Small intestine (tissue), 7 donors: ENCODE measurements at regions not wholly inside any gene's neighbourhood (a gene's known extent, or its start where the extent isn't known, plus 50 kb on each side); places are given as distances from the start of the nearest gene placed in this dataset.
A peak's percentile ranks its signal among the peaks of the same experiment; 100 is the strongest.

Experiments used
- DNase-seq, 2 donors: peaks; one replicate each; pipeline versions ENCODE4 v3.0.0 to v3.0.0-alpha.2; 2013
- FAIRE-seq: peaks from 2 replicates; lab custom pipeline; 2012; peaks lifted over from hg19 to GRCh38; lab: Jason Lieb, UNC
- H3K27ac ChIP-seq, 3 donors: one replicate each; pipeline ENCODE4 v1.5.1; 2013; ENCODE audit warnings: low read length in 2 of 3, mild to moderate bottlenecking in 2 of 3, control low read depth in 1 of 3, inconsistent platforms in 1 of 3, low read depth in 1 of 3, moderate library complexity in 1 of 3
- H3K27me3 ChIP-seq, 3 donors: one replicate each; pipeline ENCODE4 v1.6.1; 2013; ENCODE audit warnings: low read length in 3 of 3, inconsistent platforms in 1 of 3; ENCODE audit not compliant: control insufficient read depth in 3 of 3, insufficient read depth in 3 of 3
- H3K36me3 ChIP-seq, 3 donors: one replicate each; pipeline ENCODE4 v1.6.1; 2013; ENCODE audit warnings: low read length in 3 of 3, inconsistent platforms in 1 of 3, low read depth in 1 of 3, mild to moderate bottlenecking in 1 of 3, moderate library complexity in 1 of 3; ENCODE audit not compliant: control insufficient read depth in 3 of 3, insufficient read depth in 2 of 3
- H3K4me1 ChIP-seq, 3 donors: one replicate each; pipeline ENCODE4 v1.6.1; 2013; ENCODE audit warnings: low read length in 2 of 3, inconsistent platforms in 1 of 3, low read depth in 1 of 3, mild to moderate bottlenecking in 1 of 3, moderate library complexity in 1 of 3; ENCODE audit not compliant: control insufficient read depth in 3 of 3, insufficient read depth in 2 of 3
- H3K4me3 ChIP-seq, 3 donors: one replicate each; pipeline ENCODE4 v1.5.1; 2013; ENCODE audit warnings: low read length in 3 of 3, control low read depth in 1 of 3, inconsistent platforms in 1 of 3, low read depth in 1 of 3, mild to moderate bottlenecking in 1 of 3, moderate library complexity in 1 of 3
- H3K9me3 ChIP-seq, 2 donors: one replicate each; pipeline ENCODE4 v1.6.1; 2013; ENCODE audit warnings: low read depth in 1 of 2, low read length in 1 of 2; ENCODE audit not compliant: control insufficient read depth in 2 of 2, insufficient read depth in 1 of 2
- WGBS, 3 donors: extraction: QIAGEN DNeasy Blood & Tissue Kit; methylation state at CpG; one replicate each; pipeline ENCODE4 v1.1.7; 2013; 5-methylcytosine and 5-hydroxymethylcytosine counted together
- donor health status: healthy with polysubstance abuse.
- donor health status: control.
- donor health status: control.
- donor health status: Bipolar disorder and iron deficiency.
- donor health status: healthy.

DNA sequence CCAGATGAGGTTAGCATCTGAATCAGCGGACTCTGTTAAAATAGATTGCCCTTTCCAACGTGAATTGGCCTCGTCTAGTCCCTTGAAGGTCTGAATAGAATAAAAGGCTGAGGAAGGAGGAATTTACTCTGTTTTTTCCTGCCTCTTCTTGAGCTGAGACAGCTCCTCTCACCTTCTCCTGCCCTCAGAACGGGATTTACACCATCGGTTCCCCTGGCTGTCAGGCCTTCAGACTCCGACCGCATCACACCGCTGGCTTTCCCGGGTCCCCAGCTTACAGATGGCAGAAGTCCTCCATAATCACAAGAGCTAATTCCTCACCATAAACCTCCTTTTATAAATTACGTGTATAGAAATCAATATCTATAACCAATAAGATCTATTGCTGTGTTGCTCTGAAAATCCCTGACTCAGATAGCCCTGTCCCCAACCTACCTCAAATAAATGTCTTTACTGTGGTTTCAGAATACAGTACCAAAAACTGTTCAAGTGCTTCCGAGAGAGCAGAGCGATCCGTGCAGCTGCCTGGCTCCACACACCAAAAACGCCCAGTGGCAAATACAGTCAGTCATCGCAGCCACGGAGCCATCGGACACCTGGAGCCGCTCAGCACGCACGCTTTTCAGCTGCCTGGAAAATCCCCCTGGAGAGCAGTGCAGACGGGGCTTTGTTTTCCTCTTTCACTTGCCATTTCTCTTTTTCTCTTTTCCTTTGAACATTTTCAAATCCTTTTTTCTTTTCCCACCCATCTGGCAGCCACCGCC lies 196.9 kb downstream of the NRP2 start:
- Histone ChIP-seq H3K4me1 (no peaks in the 10 kb centered on the region), H3K27ac (no peak overlapping the region), H3K9me3 (peaks cover 0 to 5% of the 10 kb centered on the region in 2 donors), H3K4me3 (no peak overlapping the region), H3K36me3 (no peaks in the 10 kb centered on the region), H3K27me3 (no peaks in the 10 kb centered on the region)
- FAIRE-seq = no peak
- 84 to 89% (median 85%) methylated on average over 22 of the region's 22 CpGs for WGBS, 3 donors
- DNase-seq = no peak

- peaks cover 0 to 8% of the 10 kb centered on the region in 2 donors for H3K9me3 ChIP-seq
- 86 to 87% (median 86%) methylated on average over 3 of the region's 3 CpGs for WGBS, 3 donors
- no peak overlapping the region for H3K27ac ChIP-seq
- H3K27me3 ChIP-seq = no peaks in the 10 kb centered on the region
- FAIRE-seq = no peak
- no peak for DNase-seq
- no peak overlapping the region for H3K4me3 ChIP-seq
- no peaks in the 10 kb centered on the region for H3K36me3 ChIP-seq
- no peaks in the 10 kb centered on the region for H3K4me1 ChIP-seq
Measured at GRCh38 chr2:205877496-205877895, 195.2 kb downstream of the NRP2 start.

GRCh38 chr2:205876127-205876526 lies 193.8 kb downstream of the NRP2 start:
- Histone ChIP-seq H3K4me3 (no peak overlapping the region), H3K27me3 (no peaks in the 10 kb centered on the region), H3K4me1 (no peaks in the 10 kb centered on the region), H3K27ac (no peak overlapping the region), H3K36me3 (no peaks in the 10 kb centered on the region), H3K9me3 (peaks cover 0 to 8% of the 10 kb centered on the region in 2 donors)
- FAIRE-seq = no peak
- no peak for DNase-seq

GRCh38 chr2:205872716-205873115 lies 190.4 kb downstream of the NRP2 start:
- no peak for FAIRE-seq

DNA sequence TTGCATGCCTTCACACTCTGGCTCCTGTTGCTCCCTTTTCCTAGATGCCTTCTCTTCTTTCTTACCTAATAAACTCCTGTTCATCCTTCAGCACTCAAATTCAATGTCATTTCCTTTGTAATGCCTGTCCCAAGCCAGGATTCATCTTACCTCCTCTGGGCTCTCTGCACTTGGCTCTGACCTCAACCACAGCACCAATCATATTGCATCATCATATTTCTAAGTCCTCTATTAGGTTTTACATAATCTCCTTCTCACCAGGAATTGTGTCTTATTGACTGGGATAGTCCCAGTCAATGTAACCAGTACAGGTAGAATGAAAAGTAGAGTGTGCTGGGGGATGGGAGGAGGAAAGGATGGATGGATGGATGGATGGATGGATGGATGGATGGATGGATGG lies 187.1 kb downstream of the NRP2 start:
- H3K4me3 ChIP-seq = no peak overlapping the region
- H3K4me1 ChIP-seq = no peaks in the 10 kb centered on the region
- no peaks in the 10 kb centered on the region for H3K36me3 ChIP-seq
- H3K9me3 ChIP-seq = peaks cover 0 to 6% of the 10 kb centered on the region in 2 donors
- DNase-seq (no peak), FAIRE-seq (no peak)
- no peak overlapping the region for H3K27ac ChIP-seq
- no peaks in the 10 kb centered on the region for H3K27me3 ChIP-seq

More at GRCh38 chr2:205872716-205873115, 190.4 kb downstream of the NRP2 start:
- no peaks in the 10 kb centered on the region for H3K27me3 ChIP-seq
- no peaks in the 10 kb centered on the region for H3K4me1 ChIP-seq
- H3K4me3 ChIP-seq = no peak overlapping the region
- H3K9me3 ChIP-seq = peaks cover 0 to 8% of the 10 kb centered on the region in 2 donors
- no peak overlapping the region for H3K27ac ChIP-seq
- H3K36me3 ChIP-seq = no peaks in the 10 kb centered on the region
- peak in 1 of 2 donors; percentile 21 for DNase-seq

- Histone ChIP-seq H3K9me3 (peaks cover 0 to under 1% of the 10 kb centered on the region in 2 donors), H3K36me3 (no peaks in the 10 kb centered on the region), H3K4me1 (no peaks in the 10 kb centered on the region), H3K27ac (no peak overlapping the region), H3K4me3 (no peak overlapping the region), H3K27me3 (no peaks in the 10 kb centered on the region)
- WGBS, 3 donors = 66 to 73% (median 70%) methylated on average over 8 of the region's 8 CpGs
- FAIRE-seq (no peak), DNase-seq (no peak)
Measured at GRCh38 chr2:205868773-205869333, 186.6 kb downstream of the NRP2 start.

DNA sequence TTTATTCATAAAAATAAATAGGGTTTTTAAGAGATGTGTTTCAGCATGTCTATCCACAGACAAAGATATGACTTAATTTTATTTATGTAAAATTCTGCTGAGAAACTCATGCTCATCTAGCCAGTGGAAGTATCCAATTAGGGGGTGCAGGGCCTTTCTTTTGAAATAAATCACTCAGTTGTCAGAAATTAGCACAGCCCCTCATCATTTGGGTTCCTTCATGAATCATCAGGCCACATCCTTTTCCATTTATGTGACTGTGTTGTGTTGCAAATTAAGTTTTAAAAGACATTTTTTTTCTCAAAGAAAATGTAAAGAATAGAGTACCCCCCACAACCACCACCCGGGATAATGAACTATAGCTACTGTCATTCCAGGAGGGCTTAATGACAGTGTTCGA lies 185.8 kb downstream of the NRP2 start:
- FAIRE-seq (no peak), DNase-seq (no peak)

DNA sequence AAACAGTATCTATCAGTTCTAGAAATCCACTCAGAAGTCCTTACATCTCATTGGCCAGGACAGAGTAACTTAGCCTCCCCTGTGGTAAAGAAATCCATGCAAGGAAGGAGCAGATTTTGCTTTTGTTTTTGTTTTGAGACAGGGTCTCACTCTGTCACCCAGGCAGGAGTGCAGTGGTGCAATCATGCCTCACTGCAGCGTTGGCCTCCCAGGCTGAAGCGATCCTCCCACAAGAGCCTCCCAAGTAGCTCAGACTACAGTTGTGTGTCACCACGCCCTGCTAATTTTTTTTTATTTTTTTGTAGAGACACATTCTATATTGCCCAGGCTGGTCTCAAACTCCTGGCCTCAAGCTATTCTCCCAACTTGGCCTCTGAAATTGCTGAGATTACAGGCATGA lies 185.1 kb downstream of the NRP2 start:
- Histone ChIP-seq H3K27ac (no peak overlapping the region), H3K9me3 (no peaks in the 10 kb centered on the region), H3K27me3 (no peaks in the 10 kb centered on the region), H3K4me3 (no peak overlapping the region), H3K36me3 (no peaks in the 10 kb centered on the region), H3K4me1 (no peaks in the 10 kb centered on the region)
- 89 to 91% (median 91%) methylated on average over 3 of the region's 3 CpGs for WGBS, 3 donors
- FAIRE-seq = no peak
- DNase-seq = no peak

More for the DNA sequence above, 185.8 kb downstream of the NRP2 start:
- Histone ChIP-seq H3K36me3 (no peaks in the 10 kb centered on the region), H3K9me3 (no peaks in the 10 kb centered on the region), H3K27ac (no peak overlapping the region), H3K4me1 (no peaks in the 10 kb centered on the region), H3K4me3 (no peak overlapping the region), H3K27me3 (no peaks in the 10 kb centered on the region)
- 87 to 95% (median 91%) methylated on average over 2 of the region's 2 CpGs for WGBS, 3 donors
